Neural progenitor cell (in vitro differentiated cells): ENCODE measurements at regions not wholly inside any gene's neighbourhood (a gene's known extent, or its start where the extent isn't known, plus 50 kb on each side); places are given as distances from the start of the nearest gene placed in this dataset.

Experiments
- EZH2 ChIP-seq: fragments of 200-600 bp; sonication (generic); IDR thresholded peaks from 2 replicates; pipeline ENCODE4 v1.6.1; 2017; ENCODE audit warnings: antibody characterized with exemption, mild to moderate bottlenecking, moderate library complexity
- EZH2phosphoT487 ChIP-seq: fragments of 200-600 bp; sonication (generic); IDR thresholded peaks from 2 replicates; pipeline ENCODE4 v1.6.1; 2017; ENCODE audit warnings: antibody characterized with exemption
- TF ChIP-seq, protein P1 (sequence below): fragments of 200-600 bp; sonication (generic); IDR thresholded peaks from 2 replicates; pipeline ENCODE4 v1.5.1; 2017; ENCODE audit warnings: antibody characterized with exemption, mild to moderate bottlenecking

DNA sequence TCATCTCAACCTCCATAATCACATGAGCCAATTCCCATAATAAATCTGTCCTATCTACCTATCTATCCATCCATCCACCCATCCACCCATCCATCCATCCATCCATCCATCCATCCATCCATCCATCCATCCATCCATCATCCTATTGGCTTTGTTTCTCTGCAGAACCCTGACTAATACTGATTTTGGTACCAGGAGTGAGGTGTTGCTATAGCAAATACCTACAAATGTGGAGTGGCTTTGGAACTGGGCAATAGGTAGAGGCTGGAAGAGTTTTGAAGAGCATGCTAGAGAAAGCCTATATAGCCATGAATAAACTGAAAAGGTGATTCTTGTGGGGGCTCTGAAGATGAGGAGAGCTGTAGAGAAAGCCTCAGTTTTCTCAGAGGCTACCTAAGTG is 88.7 kb upstream of the ANKRD28 start:
- TF ChIP-seq EZH2phosphoT487 = no peak
- TF ChIP-seq, protein P1, sequence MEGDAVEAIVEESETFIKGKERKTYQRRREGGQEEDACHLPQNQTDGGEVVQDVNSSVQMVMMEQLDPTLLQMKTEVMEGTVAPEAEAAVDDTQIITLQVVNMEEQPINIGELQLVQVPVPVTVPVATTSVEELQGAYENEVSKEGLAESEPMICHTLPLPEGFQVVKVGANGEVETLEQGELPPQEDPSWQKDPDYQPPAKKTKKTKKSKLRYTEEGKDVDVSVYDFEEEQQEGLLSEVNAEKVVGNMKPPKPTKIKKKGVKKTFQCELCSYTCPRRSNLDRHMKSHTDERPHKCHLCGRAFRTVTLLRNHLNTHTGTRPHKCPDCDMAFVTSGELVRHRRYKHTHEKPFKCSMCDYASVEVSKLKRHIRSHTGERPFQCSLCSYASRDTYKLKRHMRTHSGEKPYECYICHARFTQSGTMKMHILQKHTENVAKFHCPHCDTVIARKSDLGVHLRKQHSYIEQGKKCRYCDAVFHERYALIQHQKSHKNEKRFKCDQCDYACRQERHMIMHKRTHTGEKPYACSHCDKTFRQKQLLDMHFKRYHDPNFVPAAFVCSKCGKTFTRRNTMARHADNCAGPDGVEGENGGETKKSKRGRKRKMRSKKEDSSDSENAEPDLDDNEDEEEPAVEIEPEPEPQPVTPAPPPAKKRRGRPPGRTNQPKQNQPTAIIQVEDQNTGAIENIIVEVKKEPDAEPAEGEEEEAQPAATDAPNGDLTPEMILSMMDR = no peak
- TF ChIP-seq EZH2 = no peak
